GM23338 (cell line): ENCODE measurements at regions not wholly inside any gene's neighbourhood (a gene's known extent, or its start where the extent isn't known, plus 50 kb on each side); places are given as distances from the start of the nearest gene placed in this dataset.

ENCODE experiments used
- CREB1 ChIP-seq: fragments of 250-450 bp; sonication (Bioruptor Pico); IDR thresholded peaks from 2 replicates; pipeline ENCODE4 v1.5.0; 2020; ENCODE audit warnings: low read depth, mild to moderate bottlenecking, moderate library complexity
- CTCF ChIP-seq, 2 experiments: fragments of 200-600 bp in 1 of 2; sonication (generic) in 1 of 2; conservative IDR thresholded peaks; 2 replicates each; pipeline versions ENCODE4 v1.5.1 to v1.6.1; 2016 to 2017; ENCODE audit warnings: antibody characterized with exemption in 2 of 2, low read depth in 2 of 2, mild to moderate bottlenecking in 2 of 2, moderate library complexity in 1 of 2
- REST ChIP-seq: IDR thresholded peaks from one replicate; pipeline ENCODE4 v1.6.1; 2018; ENCODE audit warnings: antibody characterized with exemption; ENCODE audit not compliant: unreplicated experiment
- ZNF114 ChIP-seq: fragments of 250-450 bp; sonication (Bioruptor Pico); IDR thresholded peaks from 2 replicates; pipeline ENCODE4 v1.5.0; 2020; ENCODE audit warnings: mild to moderate bottlenecking, moderate library complexity
- ZNF462 ChIP-seq: fragments of 250-450 bp; sonication (Bioruptor Pico); IDR thresholded peaks from 2 replicates; pipeline ENCODE4 v1.5.0; 2020; ENCODE audit warnings: mild to moderate bottlenecking, moderate library complexity

- no peak for TF ChIP-seq ZNF462
- no peak for TF ChIP-seq CREB1
- TF ChIP-seq ZNF114 (CRISPR knock-in tag) = no peak
- TF ChIP-seq CTCF (conservative IDR thresholded peaks at IDR 0.05; ENCODE audit: low read depth in 2 of 2) = no peak
- no peak for TF ChIP-seq REST
Measured at GRCh38 chr12:46653311-46653710, 172.5 kb downstream of the SLC38A4 start (continued).
